ENCODE measurements at regions not wholly inside any gene's neighbourhood (a gene's known extent, or its start where the extent isn't known, plus 50 kb on each side); places are given as distances from the start of the nearest gene placed in this dataset.

GRCh38 chr13:107493266-107493665 is 722.1 kb downstream of the LIG4 start:
- H3K4me1 Mint-ChIP-seq, result no peaks in the 10 kb centered on the region
- no peak for DNase-seq (ENCODE audit: low read depth, low spot score)
- H3K27me3 Mint-ChIP-seq (ENCODE audit: low read depth), result no peaks in the 10 kb centered on the region
- no peak overlapping the region for H3K4me3 Mint-ChIP-seq
- peaks cover 6% of the 10 kb centered on the region for H3K9me3 Mint-ChIP-seq
- no peak overlapping the region for H3K27ac Mint-ChIP-seq (ENCODE audit: unreplicated experiment)
- no peak for TF ChIP-seq CTCF (conservative IDR thresholded peaks at IDR 0.05)
- no peaks in the 10 kb centered on the region for H3K36me3 Mint-ChIP-seq (ENCODE audit: low read depth)

GRCh38 chr13:107482688-107483087 is 732.6 kb downstream of the LIG4 start:
- H3K27me3 Mint-ChIP-seq (ENCODE audit: low read depth), result no peaks in the 10 kb centered on the region
- no peak overlapping the region for H3K4me3 Mint-ChIP-seq
- H3K36me3 Mint-ChIP-seq (ENCODE audit: low read depth), result no peaks in the 10 kb centered on the region
- peaks cover 4% of the 10 kb centered on the region for H3K9me3 Mint-ChIP-seq
- TF ChIP-seq CTCF (conservative IDR thresholded peaks at IDR 0.05), result no peak
- DNase-seq (ENCODE audit: low read depth, low spot score), result no peak
- no peaks in the 10 kb centered on the region for H3K4me1 Mint-ChIP-seq
- no peak overlapping the region for H3K27ac Mint-ChIP-seq (ENCODE audit: unreplicated experiment)

GRCh38 chr13:107480130-107480529 is 735.2 kb downstream of the LIG4 start:
- H3K4me1 Mint-ChIP-seq, result no peaks in the 10 kb centered on the region
- H3K27ac Mint-ChIP-seq (ENCODE audit: unreplicated experiment), result no peak overlapping the region
- no peak overlapping the region for H3K4me3 Mint-ChIP-seq
- H3K36me3 Mint-ChIP-seq (ENCODE audit: low read depth), result no peaks in the 10 kb centered on the region
- no peak for TF ChIP-seq CTCF (conservative IDR thresholded peaks at IDR 0.05)
- H3K9me3 Mint-ChIP-seq, result no peaks in the 10 kb centered on the region
- no peak for DNase-seq (ENCODE audit: low read depth, low spot score)
- no peaks in the 10 kb centered on the region for H3K27me3 Mint-ChIP-seq (ENCODE audit: low read depth)

GRCh38 chr13:107477772-107478379 is 737.5 kb downstream of the LIG4 start:
- DNase-seq (ENCODE audit: low read depth, low spot score), result no peak

GRCh38 chr13:107475753-107476453 is 739.4 kb downstream of the LIG4 start:
- TF ChIP-seq CTCF (conservative IDR thresholded peaks at IDR 0.05), result no peak
- Mint-ChIP-seq H3K27ac (ENCODE audit: unreplicated experiment) (no peak overlapping the region), H3K4me1 (no peaks in the 10 kb centered on the region), H3K36me3 (ENCODE audit: low read depth) (no peaks in the 10 kb centered on the region), H3K9me3 (no peaks in the 10 kb centered on the region), H3K27me3 (ENCODE audit: low read depth) (no peaks in the 10 kb centered on the region), H3K4me3 (no peak overlapping the region)
- no peak for DNase-seq (ENCODE audit: low read depth, low spot score)

More at GRCh38 chr13:107477772-107478379, 737.5 kb downstream of the LIG4 start:
- no peak overlapping the region for H3K4me3 Mint-ChIP-seq
- no peak for TF ChIP-seq CTCF (conservative IDR thresholded peaks at IDR 0.05)
- no peaks in the 10 kb centered on the region for H3K4me1 Mint-ChIP-seq
- H3K36me3 Mint-ChIP-seq (ENCODE audit: low read depth), result no peaks in the 10 kb centered on the region
- no peaks in the 10 kb centered on the region for H3K27me3 Mint-ChIP-seq (ENCODE audit: low read depth)
- no peak overlapping the region for H3K27ac Mint-ChIP-seq (ENCODE audit: unreplicated experiment)
- no peaks in the 10 kb centered on the region for H3K9me3 Mint-ChIP-seq

Data from neural crest cell (in vitro differentiated cells).